Fibroblast of peridontal ligament (primary cell): ENCODE measurements at regions not wholly inside any gene's neighbourhood (a gene's known extent, or its start where the extent isn't known, plus 50 kb on each side); places are given as distances from the start of the nearest gene placed in this dataset.

ENCODE experiments used
- DNase-seq: peaks from one replicate; pipeline ENCODE4 v3.0.0-alpha.2; 2010; ENCODE audit errors: extremely low read depth

DNA sequence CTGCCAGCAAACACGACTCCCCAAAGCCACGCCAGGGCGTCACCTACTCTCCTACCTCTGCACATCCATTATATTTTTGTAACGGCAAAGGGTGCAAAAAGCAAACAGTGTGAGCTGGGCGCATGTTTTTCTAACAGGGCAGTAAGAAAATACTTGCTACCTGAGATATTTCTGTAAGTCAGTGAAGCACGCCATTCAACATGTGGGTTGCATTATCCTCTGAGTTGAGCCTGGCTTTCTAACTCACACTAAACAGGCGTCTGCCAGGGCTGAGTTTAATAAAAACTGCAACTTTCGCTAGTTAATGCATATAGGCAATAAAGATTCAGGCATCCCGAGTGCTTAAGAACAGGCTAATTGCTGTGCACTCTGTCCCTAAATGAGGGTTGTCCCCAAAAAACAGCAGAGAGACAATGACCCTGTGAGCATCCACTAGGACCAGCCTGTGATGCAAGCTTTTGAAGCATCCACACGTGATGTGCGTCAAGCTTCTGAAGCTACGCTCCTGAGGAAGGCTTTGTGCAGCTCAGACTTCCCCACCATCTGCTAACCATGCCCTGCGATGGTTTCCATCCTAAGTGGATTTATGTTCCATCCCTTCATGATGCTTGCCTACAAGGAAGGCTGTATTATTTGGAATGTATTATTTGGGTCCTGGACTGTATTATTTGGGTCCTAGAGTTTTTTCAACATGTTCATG lies 70.0 kb upstream of the SIM2 start:
- peak; percentile 23 for DNase-seq

DNA sequence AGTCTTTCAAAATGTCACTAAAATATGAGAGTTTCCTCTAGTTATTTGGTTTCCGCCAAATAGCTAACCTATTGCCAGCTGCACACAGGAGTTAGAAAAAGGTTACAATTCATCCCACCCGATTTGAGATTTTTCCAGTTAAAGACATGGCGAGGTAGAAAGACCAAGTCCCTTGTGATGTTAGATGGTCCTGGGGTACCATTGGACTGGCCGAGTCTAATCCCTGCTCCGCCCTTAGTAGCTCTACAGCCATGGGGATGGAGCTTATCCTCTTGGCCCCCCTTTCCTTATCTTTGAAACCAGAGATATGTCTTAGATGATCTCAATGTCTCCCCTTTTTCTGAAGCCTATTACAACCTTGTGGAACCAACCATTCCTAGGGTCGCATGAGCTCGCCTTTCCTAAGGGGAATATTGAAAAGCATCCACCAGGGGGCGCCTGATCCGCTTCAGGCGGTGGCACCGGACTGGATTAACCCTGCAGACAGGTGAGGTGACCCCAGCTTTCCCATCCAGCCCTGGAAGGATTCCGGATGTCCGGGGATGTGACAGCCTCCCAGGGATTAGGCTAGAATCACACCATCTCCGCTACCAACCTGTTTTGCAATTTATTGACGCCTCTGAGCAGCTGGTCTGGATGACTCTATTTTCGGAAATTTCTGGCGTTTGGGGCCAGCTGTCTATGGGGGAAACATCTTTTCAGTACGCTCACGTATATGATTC lies 68.3 kb upstream of the SIM2 start:
- DNase-seq, result peak; percentile 22

DNA sequence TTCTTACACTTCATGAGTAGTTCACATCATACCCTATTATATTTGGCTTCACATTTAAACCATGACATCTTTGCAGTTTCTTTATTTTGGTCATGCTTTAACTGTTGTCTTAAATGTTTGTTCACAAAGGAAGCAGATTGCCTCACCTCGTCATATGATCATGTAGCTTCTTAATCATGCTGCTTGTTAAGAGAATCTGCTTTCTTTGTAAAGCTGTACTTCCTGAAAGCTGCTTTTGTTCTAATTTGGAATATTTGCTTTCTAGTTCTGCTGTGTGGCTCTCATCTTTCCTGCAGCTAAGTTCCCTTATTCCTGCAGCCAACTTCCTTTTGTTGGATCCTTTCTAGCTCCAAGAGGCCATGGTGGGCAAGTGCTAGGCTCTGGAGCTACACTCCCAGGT lies 62.9 kb upstream of the SIM2 start:
- DNase-seq, result no peak

DNA sequence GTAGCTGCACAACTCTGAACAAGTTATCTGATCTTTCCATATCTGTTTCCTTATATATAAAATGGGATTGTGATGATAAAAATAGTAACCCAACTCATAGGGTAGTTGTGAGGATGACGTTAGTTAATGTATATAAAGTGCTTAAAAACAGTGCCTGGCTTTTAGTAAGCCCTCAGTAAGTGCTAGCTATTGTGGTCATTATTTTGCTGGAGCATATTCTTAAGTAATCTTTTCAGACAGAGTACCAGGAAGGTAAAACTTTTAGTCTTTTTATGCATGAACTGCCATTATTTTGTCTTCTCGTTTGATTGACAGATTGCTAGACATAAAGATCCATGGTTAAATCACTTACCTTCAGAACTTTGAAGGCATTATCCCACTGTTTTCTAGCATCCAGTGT lies 62.5 kb upstream of the SIM2 start:
- no peak for DNase-seq

DNA sequence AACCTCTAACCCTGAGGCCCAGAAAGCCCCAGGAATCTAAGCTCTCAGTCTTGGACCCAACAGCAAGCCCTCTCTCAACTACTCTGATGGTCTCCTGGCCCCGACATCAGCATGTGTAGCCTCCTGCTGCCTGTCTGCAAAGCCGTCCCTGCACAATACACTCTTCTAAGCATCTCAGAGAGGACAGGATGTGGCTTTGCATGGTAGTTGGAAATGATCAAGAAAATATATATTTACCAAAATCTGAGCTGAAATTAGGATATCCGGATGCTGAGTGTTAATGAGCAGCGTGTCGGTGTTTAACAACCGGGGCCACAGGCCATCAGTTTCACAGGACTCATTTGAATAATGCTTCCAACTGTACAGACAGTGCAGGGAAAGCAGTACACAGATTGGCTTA lies 59.1 kb upstream of the SIM2 start:
- DNase-seq, result no peak

DNA sequence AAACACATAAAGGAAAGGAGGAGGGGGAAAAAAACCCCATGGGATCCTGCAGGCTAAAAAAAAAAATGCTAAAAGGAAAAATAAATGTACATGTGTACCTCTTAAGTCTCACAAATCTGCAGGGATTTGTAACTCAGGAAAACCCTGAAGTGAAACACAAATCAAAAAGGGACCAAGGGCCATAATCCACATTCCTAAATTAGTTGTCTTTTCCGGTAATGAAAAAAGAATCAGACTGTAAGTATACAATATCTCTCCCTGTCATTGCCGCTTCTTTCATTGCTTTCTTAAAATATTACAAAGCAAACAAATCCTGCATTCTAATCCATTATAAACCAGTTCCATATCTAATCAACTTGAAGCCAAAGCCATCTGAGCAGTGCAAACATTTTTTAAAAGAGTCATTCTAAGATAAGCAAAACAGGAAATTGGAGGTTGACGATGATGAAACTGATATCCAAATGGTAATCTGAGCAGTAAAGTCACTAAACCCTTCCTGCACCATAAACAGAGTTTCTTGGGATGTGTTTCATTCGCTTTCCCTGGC lies 58.7 kb upstream of the SIM2 start:
- DNase-seq, result no peak

DNA sequence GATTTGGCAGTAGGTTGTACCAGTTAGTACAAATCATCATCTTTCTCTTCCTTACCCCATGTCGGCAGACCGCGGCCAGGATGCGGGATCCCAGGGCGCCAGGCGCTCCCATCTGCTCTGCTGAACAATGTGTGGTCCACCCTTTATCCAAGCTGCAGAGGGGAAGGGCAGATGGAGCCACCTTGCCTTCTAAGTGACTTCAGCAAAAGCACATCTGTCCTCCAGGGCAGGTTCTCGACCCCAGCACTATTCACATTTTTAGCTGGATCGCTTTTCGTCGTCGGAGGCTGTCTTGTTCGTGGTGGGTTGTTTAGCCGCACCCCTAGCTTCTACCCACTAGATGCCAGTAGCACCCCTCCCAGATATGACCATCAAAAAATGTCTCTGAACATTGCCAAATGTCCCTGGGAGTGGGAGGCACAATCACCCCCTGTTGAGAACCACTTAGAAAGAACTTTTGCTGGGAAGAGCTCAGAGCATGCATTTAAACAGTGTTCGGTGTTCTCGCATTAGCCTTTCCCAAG lies 58.1 kb upstream of the SIM2 start:
- DNase-seq, result no peak

DNA sequence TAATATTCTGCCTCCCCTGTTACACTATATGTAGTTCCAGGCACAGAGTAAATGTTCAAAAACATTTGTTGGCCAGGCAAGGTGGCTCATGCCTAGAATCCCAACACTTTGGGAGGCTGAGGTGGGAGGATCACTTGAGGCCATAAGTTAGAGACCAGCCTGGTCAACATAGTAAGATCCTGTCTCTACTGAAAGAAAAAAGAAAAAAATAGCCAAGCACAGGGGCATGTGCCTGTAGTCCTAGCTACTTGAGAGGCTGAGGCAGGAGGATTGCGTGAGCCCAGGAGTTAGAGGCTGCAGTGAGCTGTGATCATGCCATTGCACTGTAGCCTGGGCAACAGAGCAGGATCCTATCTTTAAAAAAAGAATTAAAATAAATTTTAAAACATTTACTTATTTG lies 57.6 kb upstream of the SIM2 start:
- no peak for DNase-seq

- DNase-seq, result no peak
These were observed 57.0 kb upstream of the SIM2 start for GRCh38 chr21:36641886-36642285.

- DNase-seq, result no peak
These were observed 56.1 kb upstream of the SIM2 start for GRCh38 chr21:36642777-36643176.

DNA sequence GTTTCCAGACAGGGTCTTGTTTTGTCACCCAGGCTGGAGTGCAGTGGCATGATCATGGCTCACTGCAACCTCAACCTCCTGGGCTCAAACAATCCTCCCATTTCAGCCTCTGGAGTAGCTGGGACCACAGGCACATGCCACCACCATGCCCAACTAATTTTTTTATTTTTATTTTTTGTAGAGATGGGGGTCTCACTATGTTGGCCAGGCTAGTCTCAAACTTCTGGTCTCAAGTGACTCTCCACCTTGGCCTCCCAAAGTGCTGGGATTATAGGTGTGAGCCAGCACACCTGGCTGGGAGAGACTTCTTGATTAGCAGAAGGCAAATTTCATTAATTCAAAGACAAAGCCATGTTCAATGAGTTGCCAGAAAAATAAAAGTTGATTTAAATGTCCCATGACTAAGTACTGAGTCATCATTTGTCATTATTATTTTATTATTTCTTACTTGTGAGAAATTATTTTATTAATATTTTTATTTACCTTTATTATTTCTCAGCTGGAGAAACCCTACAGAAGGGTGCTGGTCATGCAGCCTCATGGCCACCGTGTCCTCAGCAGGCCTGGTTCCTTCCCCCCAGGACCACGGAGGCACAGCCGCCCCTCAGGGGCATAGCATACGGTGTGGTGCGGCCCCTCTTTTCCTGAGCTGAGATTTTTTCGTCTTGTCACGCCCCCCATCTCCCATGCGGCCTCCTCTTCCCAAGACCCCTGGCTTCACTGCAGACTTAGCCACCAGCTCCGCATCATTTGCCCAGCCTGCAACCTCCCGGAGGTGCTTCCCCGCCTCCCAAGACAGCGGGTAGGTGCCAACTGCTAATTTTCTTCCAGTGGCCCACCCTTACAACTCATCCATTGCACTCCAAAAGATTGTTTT lies 55.3 kb upstream of the SIM2 start:
- no peak for DNase-seq

- DNase-seq, result no peak
These were observed 52.9 kb upstream of the SIM2 start for GRCh38 chr21:36646011-36646410.

DNA sequence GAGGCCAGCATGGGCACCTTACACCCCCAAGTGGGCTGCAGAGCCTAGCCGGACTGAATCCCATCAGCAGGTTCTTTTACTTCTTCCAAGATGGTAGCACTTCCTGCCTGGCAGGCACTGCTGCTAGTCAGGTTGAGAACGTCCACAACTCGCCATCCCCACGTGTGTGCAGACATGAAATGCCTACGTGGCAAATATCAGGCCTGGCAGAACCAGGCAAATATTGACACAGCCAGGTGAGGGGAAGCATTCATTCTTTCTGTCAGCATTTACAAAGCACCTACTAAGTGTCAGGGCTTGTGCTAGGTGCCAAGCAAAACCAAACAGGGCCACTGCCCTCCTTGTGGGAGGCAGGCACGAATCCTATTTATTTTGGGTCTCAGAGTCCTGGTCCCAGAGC lies 52.3 kb upstream of the SIM2 start:
- DNase-seq, result no peak

GRCh38 chr21:36647279-36648093 lies 51.4 kb upstream of the SIM2 start:
- no peak for DNase-seq
